GM12878 (cell line): ENCODE measurements at regions not wholly inside any gene's neighbourhood (a gene's known extent, or its start where the extent isn't known, plus 50 kb on each side); places are given as distances from the start of the nearest gene placed in this dataset.

Experiments
- ATAC-seq: fragments of 200-7000 bp; cut with Tn5 transposase; 3 replicates; pipeline ENCODE4 v1.9.1; 2020; ENCODE audit warnings: mild to moderate bottlenecking, moderate library complexity
- BruUV-seq: library from RNA; stranded (reverse); fragments of 400-500 nt; replicated peaks from 2 replicates; lab custom pipeline; 2021; lab: Mats Ljungman, UMichigan
- CTCF ChIA-PET: fragments of 300-600 bp; sonication (Branson Sonifier 250); formaldehyde crosslinking; extraction: SDS; loops from one replicate; lab custom pipeline; 2021; ENCODE audit warnings: inconsistent platforms; lab: Yijun Ruan, JAX
- POLR2A ChIA-PET: fragments of 350-600 bp; formaldehyde crosslinking; extraction: SDS; loops from one replicate; lab custom pipeline; 2021; ENCODE audit warnings: inconsistent platforms; lab: Charles Lee
- RAD21 ChIA-PET: fragments of 300-600 bp; sonication (Branson Sonifier 250); formaldehyde crosslinking; loops from one replicate; lab custom pipeline; 2023; ENCODE audit warnings: antibody characterized with exemption; ENCODE audit not compliant: unreplicated experiment; lab: Charles Lee
- SMC1A ChIA-PET: fragments of 300-600 bp; sonication (Branson Sonifier 250); formaldehyde crosslinking; loops from one replicate; lab custom pipeline; 2023; ENCODE audit not compliant: unreplicated experiment, uncharacterized antibody; lab: Charles Lee
- DNase-seq: peaks from one replicate; pipeline ENCODE4 v3.0.0-alpha.2; 2011; ENCODE audit warnings: low read depth, low spot score
- FAIRE-seq: peaks from 3 replicates; lab custom pipeline; 2011; peaks lifted over from hg19 to GRCh38; lab: Jason Lieb, UNC
- H2AFZ ChIP-seq: 2 replicates; pipeline ENCODE4 v1.6.0; 2011; ENCODE audit warnings: low read depth, low read length, control low read depth; ENCODE audit not compliant: control insufficient read depth
- H3K27ac ChIP-seq: 2 replicates; pipeline ENCODE4 v1.5.1; 2011; ENCODE audit warnings: control low read depth; ENCODE audit not compliant: control insufficient read depth, insufficient read depth
- H3K27me3 ChIP-seq, 2 experiments: replicated peaks in 1 of 2; 2 replicates each; pipeline versions ENCODE4 v1.6.0 to v1.6.1; 2011; ENCODE audit warnings: low read length in 1 of 2; ENCODE audit not compliant: control insufficient read depth in 2 of 2, insufficient read depth in 2 of 2
- H3K36me3 ChIP-seq, 2 experiments: 2 replicates each; pipeline ENCODE4 v1.5.1; 2011; ENCODE audit warnings: low read length in 1 of 2; ENCODE audit not compliant: control insufficient read depth in 2 of 2, insufficient read depth in 2 of 2
- H3K4me1 ChIP-seq: 2 replicates; pipeline ENCODE4 v1.6.1; 2011; ENCODE audit warnings: mild to moderate bottlenecking, low read length, moderate library complexity, mixed read lengths; ENCODE audit not compliant: control insufficient read depth, insufficient read depth
- H3K4me2 ChIP-seq: 2 replicates; pipeline ENCODE4 v1.6.0; 2011; ENCODE audit warnings: control low read depth; ENCODE audit not compliant: control insufficient read depth, insufficient read depth
- H3K4me3 ChIP-seq: fragments of 200-600 bp; sonication (generic); 2 replicates; pipeline ENCODE4 v1.5.1; 2016
- H3K79me2 ChIP-seq: 2 replicates; pipeline ENCODE4 v1.6.0; 2011; ENCODE audit warnings: low read length; ENCODE audit not compliant: control insufficient read depth, insufficient read depth
- H3K9ac ChIP-seq: 2 replicates; pipeline ENCODE4 v1.8.0; 2011; ENCODE audit warnings: low read length, control low read depth, mixed read lengths; ENCODE audit not compliant: control insufficient read depth, insufficient read depth
- H3K9me3 ChIP-seq: replicated peaks from 3 replicates; pipeline ENCODE4 v1.5.1; 2011; ENCODE audit warnings: mild to moderate bottlenecking, low read length; ENCODE audit not compliant: control insufficient read depth, insufficient read depth
- H4K20me1 ChIP-seq: 2 replicates; pipeline ENCODE4 v1.6.0; 2011; ENCODE audit not compliant: control insufficient read depth, insufficient read depth
- E2F8 ChIP-seq: fragments of 450-650 bp; IDR thresholded peaks from 2 replicates; pipeline ENCODE4 v1.6.1; 2018; ENCODE audit warnings: mild to moderate bottlenecking, low read depth, moderate library complexity; ENCODE audit not compliant: partially characterized antibody
- EP300 ChIP-seq, 2 experiments: fragments of 150-350 bp in 1 of 2; IDR thresholded peaks; 2 replicates each; pipeline ENCODE4 v1.6.1; 2011 to 2012; ENCODE audit warnings: low read depth in 2 of 2, low read length in 2 of 2, borderline replicate concordance in 1 of 2, improper control_type of control experiment in 1 of 2, inconsistent platforms in 1 of 2; ENCODE audit not compliant: control insufficient read depth in 1 of 2
- LARP7 ChIP-seq: fragments of 450-650 bp; IDR thresholded peaks from 2 replicates; pipeline ENCODE4 v1.6.1; 2017; ENCODE audit warnings: mild to moderate bottlenecking
- SRF ChIP-seq, 2 experiments: IDR thresholded peaks; 2 replicates each; pipeline ENCODE4 v1.6.1; 2011; ENCODE audit warnings: low read depth in 2 of 2, low read length in 2 of 2, mild to moderate bottlenecking in 1 of 2, moderate library complexity in 1 of 2
- ZNF207 ChIP-seq: fragments of 450-650 bp; IDR thresholded peaks from 2 replicates; pipeline ENCODE4 v1.6.1; 2014; ENCODE audit warnings: antibody characterized with exemption, mild to moderate bottlenecking, borderline replicate concordance
- whole genome bisulfite sequencing: methylation state at CpG from one replicate; pipeline ENCODE4 v1.1.6; 2016; ENCODE audit warnings: low lambda C conversion rate; ENCODE audit not compliant: insufficient replicate concordance, insufficient coverage; ENCODE audit errors: missing lambda C conversion rate; 5-methylcytosine and 5-hydroxymethylcytosine counted together
- in situ Hi-C: fragments of 300-500 bp; cut with MboI; formaldehyde crosslinking; loops from 9 replicates; pipeline ENCODE4 v1.14.3; 2018; ENCODE audit warnings: mixed read lengths
- intact Hi-C: fragments of 100-400 bp; cut with micrococcal nuclease; formaldehyde crosslinking; loops from one replicate; pipeline ENCODE4 v1.14.2; 2022; ENCODE audit not compliant: unreplicated experiment

GRCh38 chr4:134421734-134422133 lies 220.1 kb upstream of the PABPC4L start:
- WGBS: 5% methylated on average over 3 of the region's 3 CpGs
- no peak for ATAC-seq
- intact Hi-C loops: no loop called here
- FAIRE-seq: no peak
- H3K79me2 ChIP-seq: no peaks in the 10 kb centered on the region
- no peaks in the 10 kb centered on the region for H3K36me3 ChIP-seq
- no peak for DNase-seq
- H3K27me3 ChIP-seq: no peaks in the 10 kb centered on the region
- in situ Hi-C loops: no loop called here
- no peak overlapping the region for H2AFZ ChIP-seq
- H4K20me1 ChIP-seq: no peaks in the 10 kb centered on the region
- H3K4me3 ChIP-seq: no peak overlapping the region
- H3K9ac ChIP-seq: no peak overlapping the region
- no TSS peak for BruUV-seq
- H3K4me1 ChIP-seq: no peaks in the 10 kb centered on the region
- no peak overlapping the region for H3K4me2 ChIP-seq
- no peak overlapping the region for H3K27ac ChIP-seq
- RAD21 ChIA-PET: no interaction called here
- SMC1A ChIA-PET: no interaction called here
- CTCF ChIA-PET: no interaction called here
- TF ChIP-seq SRF (IDR thresholded peaks at IDR 0.05; ENCODE audit: low read depth in 2 of 2, low read length in 2 of 2) (no peak), EP300 (IDR thresholded peaks at IDR 0.05; ENCODE audit: borderline replicate concordance in 1 of 2, control insufficient read depth in 1 of 2, low read depth in 2 of 2, low read length in 2 of 2) (no peak), ZNF207 (no peak), E2F8 (no peak), LARP7 (no peak)
- POLR2A ChIA-PET: no interaction called here
- no peaks in the 10 kb centered on the region for H3K9me3 ChIP-seq
